HFF-Myc (cell line): ENCODE measurements at regions not wholly inside any gene's neighbourhood (a gene's known extent, or its start where the extent isn't known, plus 50 kb on each side); places are given as distances from the start of the nearest gene placed in this dataset.

Experiments
- DNase-seq: peaks from one replicate; pipeline ENCODE4 v3.0.0-alpha.2; 2011; ENCODE audit warnings: low read depth; ENCODE audit errors: extremely low read depth
- H3K4me3 ChIP-seq: replicated peaks from 2 replicates; pipeline ENCODE4 v1.5.1; 2011; ENCODE audit warnings: low read depth, mild to moderate bottlenecking, control low read depth, low read length
- TF ChIP-seq, protein P1 (sequence below): IDR thresholded peaks from 2 replicates; pipeline ENCODE4 v1.5.1; 2012; ENCODE audit warnings: mild to moderate bottlenecking, low read depth, low read length, control low read depth; ENCODE audit errors: missing control alignments

GRCh38 chr10:43846187-43846680 lies 197.6 kb upstream of the ZNF32 start:
- TF ChIP-seq, protein P1, sequence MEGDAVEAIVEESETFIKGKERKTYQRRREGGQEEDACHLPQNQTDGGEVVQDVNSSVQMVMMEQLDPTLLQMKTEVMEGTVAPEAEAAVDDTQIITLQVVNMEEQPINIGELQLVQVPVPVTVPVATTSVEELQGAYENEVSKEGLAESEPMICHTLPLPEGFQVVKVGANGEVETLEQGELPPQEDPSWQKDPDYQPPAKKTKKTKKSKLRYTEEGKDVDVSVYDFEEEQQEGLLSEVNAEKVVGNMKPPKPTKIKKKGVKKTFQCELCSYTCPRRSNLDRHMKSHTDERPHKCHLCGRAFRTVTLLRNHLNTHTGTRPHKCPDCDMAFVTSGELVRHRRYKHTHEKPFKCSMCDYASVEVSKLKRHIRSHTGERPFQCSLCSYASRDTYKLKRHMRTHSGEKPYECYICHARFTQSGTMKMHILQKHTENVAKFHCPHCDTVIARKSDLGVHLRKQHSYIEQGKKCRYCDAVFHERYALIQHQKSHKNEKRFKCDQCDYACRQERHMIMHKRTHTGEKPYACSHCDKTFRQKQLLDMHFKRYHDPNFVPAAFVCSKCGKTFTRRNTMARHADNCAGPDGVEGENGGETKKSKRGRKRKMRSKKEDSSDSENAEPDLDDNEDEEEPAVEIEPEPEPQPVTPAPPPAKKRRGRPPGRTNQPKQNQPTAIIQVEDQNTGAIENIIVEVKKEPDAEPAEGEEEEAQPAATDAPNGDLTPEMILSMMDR, result no peak
- H3K4me3 ChIP-seq, result no peak overlapping the region
- no peak for DNase-seq

DNA sequence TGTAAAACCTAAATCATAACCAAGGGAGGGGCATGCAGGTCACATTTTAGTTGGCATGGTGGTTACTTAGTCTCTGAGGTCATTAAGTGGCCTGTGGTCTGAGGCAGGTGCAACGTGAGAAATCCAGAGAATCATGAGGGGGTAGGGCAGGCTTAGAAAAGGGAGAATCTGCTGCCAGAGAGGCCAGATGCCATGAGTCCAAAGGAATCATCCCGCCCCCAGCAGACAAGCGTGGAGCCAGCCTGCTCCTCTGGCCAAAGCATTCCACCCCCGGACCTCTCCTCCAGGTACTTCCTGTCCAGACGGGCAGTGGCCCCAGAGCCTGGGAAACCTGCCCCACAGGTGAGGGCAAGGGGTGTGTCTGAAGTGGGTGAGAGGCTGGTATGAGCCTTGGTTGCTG lies 196.4 kb upstream of the ZNF32 start:
- no peak for DNase-seq
- TF ChIP-seq, protein P1, result no peak
- no peak overlapping the region for H3K4me3 ChIP-seq

DNA sequence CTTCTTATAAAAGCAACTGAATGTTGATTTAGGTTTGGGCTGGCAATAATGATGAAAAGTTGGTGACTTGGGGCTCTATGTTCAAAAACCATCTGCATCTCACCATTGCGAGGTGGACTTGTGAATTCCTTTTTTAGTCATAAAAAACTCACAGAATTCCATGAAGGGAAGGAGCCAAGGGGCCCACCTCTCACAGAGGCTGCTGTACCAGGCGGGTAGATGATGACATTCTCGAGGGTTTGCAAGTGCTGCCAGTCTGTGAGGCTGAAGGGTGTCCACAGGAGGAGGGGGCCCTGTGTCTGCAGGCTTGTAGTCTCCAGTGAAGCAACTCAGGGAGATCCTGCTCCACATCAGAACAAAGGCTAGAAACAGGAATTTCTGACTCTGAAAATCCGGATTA lies 195.5 kb upstream of the ZNF32 start:
- H3K4me3 ChIP-seq, result no peak overlapping the region
- TF ChIP-seq, protein P1, result no peak
- no peak for DNase-seq

DNA sequence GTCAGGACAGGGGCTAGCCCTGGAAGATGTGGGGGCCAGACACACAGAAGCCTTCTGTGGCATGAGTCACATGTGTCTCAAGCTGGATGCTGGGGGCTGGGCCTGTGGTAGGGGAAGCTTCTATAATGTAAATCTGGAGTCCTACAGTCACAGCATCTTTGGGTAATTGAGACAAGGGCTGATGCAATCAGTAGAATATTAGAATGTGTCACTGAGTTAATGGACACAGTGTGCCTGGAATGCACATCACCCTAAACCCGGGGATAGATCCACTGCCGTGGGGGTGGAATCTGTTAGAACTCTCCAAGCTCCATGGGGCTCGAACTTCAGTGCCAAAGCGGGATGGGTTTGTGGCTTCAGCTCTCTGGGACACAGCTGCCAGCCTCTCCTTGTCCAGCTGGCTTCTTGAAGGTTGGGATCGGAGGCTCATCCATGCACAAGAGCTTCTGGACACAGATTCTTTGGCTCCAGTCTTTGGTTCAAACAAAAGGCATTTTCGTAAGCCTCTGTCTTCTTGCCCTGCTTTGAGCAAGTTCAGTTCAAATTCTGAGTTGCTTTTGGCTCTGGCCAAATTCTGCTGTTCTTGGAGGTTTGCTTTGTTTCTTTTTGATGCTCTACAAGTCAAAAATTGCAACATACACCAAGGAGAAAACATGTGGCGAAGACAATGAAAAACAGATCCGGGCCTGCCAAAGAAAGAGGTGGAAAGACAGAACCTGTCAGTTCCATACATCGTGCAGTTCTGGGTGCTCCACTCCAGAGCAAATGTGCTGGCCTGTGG lies 194.8 kb upstream of the ZNF32 start:
- no peak overlapping the region for H3K4me3 ChIP-seq
- TF ChIP-seq, protein P1, result no peak
- DNase-seq, result no peak

- H3K4me3 ChIP-seq, result no peak overlapping the region
- DNase-seq, result no peak
- TF ChIP-seq, protein P1, result no peak
Measured at GRCh38 chr10:43842496-43842895, 193.8 kb upstream of the ZNF32 start.

DNA sequence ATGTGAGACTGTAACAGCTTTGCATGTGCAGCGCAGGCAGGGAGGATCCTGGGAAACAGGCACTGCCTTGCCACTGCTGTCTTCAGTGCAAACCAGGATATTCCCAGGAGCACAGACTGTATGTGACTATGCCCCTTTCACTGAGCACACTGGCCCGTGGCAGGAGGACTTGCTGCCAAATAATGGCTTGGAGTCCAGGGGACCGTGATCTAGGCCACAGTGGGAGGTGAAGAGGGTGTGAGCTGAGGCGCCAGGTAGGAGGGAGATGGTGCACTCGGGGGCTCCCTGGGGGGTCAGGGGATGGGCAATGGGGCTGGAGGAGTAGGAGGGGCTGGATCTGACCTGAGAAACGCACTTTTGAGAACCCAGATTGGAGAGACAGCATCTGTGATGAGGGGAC lies 193.4 kb upstream of the ZNF32 start:
- DNase-seq, result no peak
- TF ChIP-seq, protein P1, result no peak
- no peak overlapping the region for H3K4me3 ChIP-seq
